Gastroesophageal sphincter (tissue), 4 donors: ENCODE measurements at regions not wholly inside any gene's neighbourhood (a gene's known extent, or its start where the extent isn't known, plus 50 kb on each side); places are given as distances from the start of the nearest gene placed in this dataset.

ENCODE experiments used
- ATAC-seq: fragments of 150-250 bp; one replicate; pipeline ENCODE4 v1.9.1; 2016; ENCODE audit warnings: mild to moderate bottlenecking, moderate library complexity
- H3K27ac ChIP-seq, 4 donors: fragments of 200-600 bp; sonication (generic) in 3 of 4; 1 replicate in 3 of 4; 2 replicates in 1 of 4; pipeline ENCODE4 v1.5.1; 2016 to 2019
- H3K27me3 ChIP-seq: fragments of 200-600 bp; sonication (generic); one replicate; pipeline ENCODE4 v1.5.1; 2019
- H3K36me3 ChIP-seq, 2 donors: fragments of 200-600 bp; sonication (generic); one replicate each; pipeline ENCODE4 v1.5.1; 2019; ENCODE audit warnings: control low read depth in 1 of 2
- H3K4me1 ChIP-seq, 3 donors: fragments of 200-600 bp; sonication (generic); 1 replicate in 2 of 3; 2 replicates in 1 of 3; pipeline ENCODE4 v1.5.1; 2016 to 2019; ENCODE audit warnings: control low read depth in 2 of 3
- H3K4me3 ChIP-seq, 2 donors: fragments of 200-600 bp; sonication (generic); one replicate each; pipeline ENCODE4 v1.5.1; 2019; ENCODE audit warnings: mild to moderate bottlenecking in 1 of 2, moderate library complexity in 1 of 2
- H3K9me3 ChIP-seq, 3 donors: fragments of 200-600 bp; sonication (generic); one replicate each; pipeline ENCODE4 v1.5.1; 2017 to 2019; ENCODE audit warnings: control low read depth in 2 of 3
- EP300 ChIP-seq: sonication (generic); formaldehyde crosslinking; IDR thresholded peaks from one replicate; pipeline ENCODE4 v1.6.1; 2017; ENCODE audit warnings: antibody characterized with exemption, mild to moderate bottlenecking
- POLR2A ChIP-seq, 2 donors: fragments of 450-650 bp; IDR thresholded peaks; one replicate each; pipeline ENCODE4 v1.6.1; 2017; ENCODE audit warnings: antibody characterized with exemption in 2 of 2, mild to moderate bottlenecking in 2 of 2, moderate library complexity in 1 of 2
- POLR2AphosphoS5 ChIP-seq: sonication (generic); formaldehyde crosslinking; IDR thresholded peaks from one replicate; pipeline ENCODE4 v1.6.1; 2017; ENCODE audit warnings: antibody characterized with exemption
- WGBS, 2 donors: methylation state at CpG; one replicate each; pipeline ENCODE4 v1.1.5; 2018; ENCODE audit warnings: low coverage in 1 of 2; 5-methylcytosine and 5-hydroxymethylcytosine counted together
- TF ChIP-seq, protein P1 (sequence below), 4 experiments: fragments of 200-600 bp in 2 of 4; fragments of 450-650 bp in 2 of 4; sonication (generic) in 1 of 4; IDR thresholded peaks; one replicate each; pipeline ENCODE4 v1.5.1; 2017 to 2019; ENCODE audit warnings: antibody characterized with exemption in 4 of 4, mild to moderate bottlenecking in 2 of 4, moderate library complexity in 2 of 4

DNA sequence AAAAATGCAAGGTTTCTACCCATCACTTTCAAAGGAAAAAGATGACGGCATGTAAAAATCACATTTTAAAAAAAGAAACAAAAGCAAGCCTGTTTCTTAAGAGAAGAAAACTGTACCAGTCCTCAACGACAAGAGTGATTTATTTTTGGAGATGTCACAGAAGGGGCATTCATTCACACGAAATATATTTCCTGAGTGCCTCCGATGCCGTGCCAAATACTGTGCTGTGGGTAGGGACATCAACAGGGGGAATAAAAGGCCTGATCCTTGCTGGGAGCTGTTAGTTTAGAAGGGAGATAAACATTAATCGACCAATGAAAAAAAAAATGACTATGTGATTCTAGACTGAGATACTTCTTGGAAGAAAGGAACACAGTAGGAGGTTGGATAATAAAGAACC, 297.5 kb upstream of the SOX5 start:
- Histone ChIP-seq H3K9me3 (no peaks in the 10 kb centered on the region), H3K27me3 (no peaks in the 10 kb centered on the region), H3K27ac (no peak overlapping the region), H3K4me3 (no peak overlapping the region), H3K4me1 (peaks cover 0 to 13% (median 0%) of the 10 kb centered on the region in 3 donors), H3K36me3 (no peaks in the 10 kb centered on the region)
- 36 to 49% methylated on average over 6 of the region's 6 CpGs for WGBS, 2 donors
- TF ChIP-seq EP300 (no peak), POLR2A (IDR thresholded peaks at IDR 0.05) (no peak), POLR2AphosphoS5 (no peak)
- TF ChIP-seq, protein P1, sequence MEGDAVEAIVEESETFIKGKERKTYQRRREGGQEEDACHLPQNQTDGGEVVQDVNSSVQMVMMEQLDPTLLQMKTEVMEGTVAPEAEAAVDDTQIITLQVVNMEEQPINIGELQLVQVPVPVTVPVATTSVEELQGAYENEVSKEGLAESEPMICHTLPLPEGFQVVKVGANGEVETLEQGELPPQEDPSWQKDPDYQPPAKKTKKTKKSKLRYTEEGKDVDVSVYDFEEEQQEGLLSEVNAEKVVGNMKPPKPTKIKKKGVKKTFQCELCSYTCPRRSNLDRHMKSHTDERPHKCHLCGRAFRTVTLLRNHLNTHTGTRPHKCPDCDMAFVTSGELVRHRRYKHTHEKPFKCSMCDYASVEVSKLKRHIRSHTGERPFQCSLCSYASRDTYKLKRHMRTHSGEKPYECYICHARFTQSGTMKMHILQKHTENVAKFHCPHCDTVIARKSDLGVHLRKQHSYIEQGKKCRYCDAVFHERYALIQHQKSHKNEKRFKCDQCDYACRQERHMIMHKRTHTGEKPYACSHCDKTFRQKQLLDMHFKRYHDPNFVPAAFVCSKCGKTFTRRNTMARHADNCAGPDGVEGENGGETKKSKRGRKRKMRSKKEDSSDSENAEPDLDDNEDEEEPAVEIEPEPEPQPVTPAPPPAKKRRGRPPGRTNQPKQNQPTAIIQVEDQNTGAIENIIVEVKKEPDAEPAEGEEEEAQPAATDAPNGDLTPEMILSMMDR (IDR thresholded peaks at IDR 0.05) = no peak
- ATAC-seq = no peak

DNA sequence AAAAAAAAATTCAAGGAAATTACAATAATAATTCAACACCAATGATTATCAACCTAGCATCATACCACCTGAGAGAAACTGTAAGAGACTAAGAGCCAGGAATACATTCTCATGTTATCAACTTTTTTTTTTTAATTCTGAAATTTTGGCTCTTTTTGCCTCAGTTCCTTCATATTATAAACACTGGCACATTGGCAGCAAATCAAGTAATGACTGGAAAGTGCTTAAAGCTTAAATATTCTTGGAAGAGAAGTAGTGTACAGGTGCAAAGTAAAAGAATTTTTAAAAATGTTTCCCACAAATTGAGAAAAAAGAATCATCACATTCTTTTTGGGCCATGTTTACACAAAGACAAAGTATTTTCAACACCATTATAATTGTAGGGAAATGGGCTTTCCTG, 296.9 kb upstream of the SOX5 start:
- H3K36me3 ChIP-seq = no peaks in the 10 kb centered on the region
- no peak for ATAC-seq
- TF ChIP-seq, protein P1 (IDR thresholded peaks at IDR 0.05) = no peak
- TF ChIP-seq POLR2AphosphoS5 = no peak
- no peak for TF ChIP-seq EP300
- no peak for TF ChIP-seq POLR2A (IDR thresholded peaks at IDR 0.05)
- no peaks in the 10 kb centered on the region for H3K27me3 ChIP-seq
- peaks cover 0 to 13% (median 0%) of the 10 kb centered on the region in 3 donors for H3K4me1 ChIP-seq
- no peaks in the 10 kb centered on the region for H3K9me3 ChIP-seq
- H3K27ac ChIP-seq = no peak overlapping the region
- H3K4me3 ChIP-seq = no peak overlapping the region

DNA sequence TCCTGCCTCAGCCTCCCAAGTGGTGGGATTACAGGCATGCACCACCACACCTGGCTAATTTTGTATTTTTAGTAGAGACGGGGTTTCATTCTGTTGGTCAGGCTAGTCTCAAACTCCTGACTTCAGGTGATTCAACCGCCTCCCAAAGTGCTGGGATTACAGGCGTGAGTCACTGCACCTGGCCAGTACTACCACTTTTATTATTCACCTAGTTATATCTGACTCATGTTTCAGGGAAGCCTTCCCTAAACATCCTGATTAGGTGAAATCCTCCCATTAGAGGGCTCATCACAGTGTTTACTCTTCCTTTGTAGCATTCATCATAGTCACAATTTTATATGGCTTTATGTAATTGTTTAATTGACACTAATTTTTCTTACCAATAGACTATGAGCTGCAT, 295.3 kb upstream of the SOX5 start:
- Histone ChIP-seq H3K36me3 (no peaks in the 10 kb centered on the region), H3K9me3 (no peaks in the 10 kb centered on the region), H3K27ac (no peak overlapping the region), H3K4me1 (peaks cover 0 to 13% (median 0%) of the 10 kb centered on the region in 3 donors), H3K4me3 (no peak overlapping the region), H3K27me3 (no peaks in the 10 kb centered on the region)
- TF ChIP-seq POLR2A (IDR thresholded peaks at IDR 0.05) (no peak), EP300 (no peak), POLR2AphosphoS5 (no peak)
- TF ChIP-seq, protein P1 (IDR thresholded peaks at IDR 0.05) = no peak
- no peak for ATAC-seq
- 100% methylated on average over 1 to 2 of the region's 3 CpGs for WGBS, 2 donors

DNA sequence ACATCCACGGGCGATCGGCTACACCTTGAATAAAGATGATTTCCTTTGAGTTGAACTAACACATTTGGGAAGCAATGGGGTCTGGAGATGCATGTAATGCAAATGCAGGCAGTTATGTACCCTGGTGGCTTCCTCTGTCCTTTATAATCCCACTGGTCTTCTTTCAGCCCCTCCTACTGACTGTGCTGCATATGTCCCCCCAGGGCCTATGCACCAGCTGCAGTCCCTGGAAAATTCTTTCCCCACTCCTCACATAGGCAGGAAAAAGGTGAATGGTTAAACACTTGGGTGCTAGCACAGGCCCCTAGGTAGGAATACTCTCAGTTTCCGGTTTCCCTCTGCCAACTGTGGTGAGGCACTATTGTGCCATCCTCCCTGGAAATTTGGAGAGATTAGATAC, 294.8 kb upstream of the SOX5 start:
- Histone ChIP-seq H3K4me3 (no peak overlapping the region), H3K36me3 (no peaks in the 10 kb centered on the region), H3K9me3 (no peaks in the 10 kb centered on the region), H3K27ac (no peak overlapping the region), H3K4me1 (peaks cover 0 to 13% (median 0%) of the 10 kb centered on the region in 3 donors), H3K27me3 (no peaks in the 10 kb centered on the region)
- TF ChIP-seq EP300 (no peak), POLR2A (IDR thresholded peaks at IDR 0.05) (no peak), POLR2AphosphoS5 (no peak)
- TF ChIP-seq, protein P1 (IDR thresholded peaks at IDR 0.05) = no peak
- WGBS, 2 donors = 90 to 98% methylated on average over 4 of the region's 4 CpGs
- ATAC-seq = no peak

DNA sequence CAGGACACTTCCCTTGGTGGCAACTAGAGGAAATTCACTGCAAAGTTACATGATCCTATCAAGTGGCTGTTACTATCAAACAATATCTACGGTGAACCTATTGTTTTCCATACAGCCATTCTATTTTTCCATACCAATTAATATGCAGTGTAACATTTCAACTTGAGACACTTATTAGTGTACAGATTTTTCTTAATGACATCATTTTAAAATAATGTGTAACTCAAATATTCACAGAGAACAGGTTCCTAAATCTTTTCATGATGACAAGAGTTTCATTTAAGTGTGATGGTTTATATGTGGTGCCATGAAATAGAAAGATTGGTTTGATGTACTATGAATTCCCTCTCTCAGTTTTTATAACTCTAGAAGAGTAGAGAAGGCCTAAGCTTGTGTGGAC, 291.2 kb upstream of the SOX5 start:
- Histone ChIP-seq H3K9me3 (no peaks in the 10 kb centered on the region), H3K4me3 (no peak overlapping the region), H3K27ac (no peak overlapping the region), H3K36me3 (no peaks in the 10 kb centered on the region), H3K4me1 (no peaks in the 10 kb centered on the region), H3K27me3 (no peaks in the 10 kb centered on the region)
- WGBS, 2 donors = 73 to 92% methylated on average over 1 of the region's 1 CpG
- TF ChIP-seq EP300 (no peak), POLR2A (IDR thresholded peaks at IDR 0.05) (no peak), POLR2AphosphoS5 (no peak)
- TF ChIP-seq, protein P1 (IDR thresholded peaks at IDR 0.05) = no peak
- no peak for ATAC-seq
